ENCODE measurements at regions not wholly inside any gene's neighbourhood (a gene's known extent, or its start where the extent isn't known, plus 50 kb on each side); places are given as distances from the start of the nearest gene placed in this dataset.
A peak's percentile ranks its signal among the peaks of the same experiment; 100 is the strongest.

- TF ChIP-seq CTCF (IDR thresholded peaks at IDR 0.05; ENCODE audit: borderline replicate concordance, insufficient read depth, low read depth, low read length): no peak
- no peak overlapping the region for H3K4me3 ChIP-seq (ENCODE audit: low read depth, low read length)
Observed at GRCh38 chr6:47098570-47098993, 56.5 kb upstream of the ADGRF1 start.

GRCh38 chr6:47097092-47097945 is 55.2 kb upstream of the ADGRF1 start:
- peak; percentile 50; the same call in 1 of the 2 replicates for TF ChIP-seq CTCF (IDR thresholded peaks at IDR 0.05; ENCODE audit: borderline replicate concordance, insufficient read depth, low read depth, low read length)
- no peak overlapping the region for H3K4me3 ChIP-seq (ENCODE audit: low read depth, low read length)

GRCh38 chr6:47096211-47096895 is 54.2 kb upstream of the ADGRF1 start:
- H3K4me3 ChIP-seq (ENCODE audit: low read depth, low read length): no peak overlapping the region
- TF ChIP-seq CTCF (IDR thresholded peaks at IDR 0.05; ENCODE audit: borderline replicate concordance, insufficient read depth, low read depth, low read length): no peak

- H3K4me3 ChIP-seq (ENCODE audit: low read depth, low read length): no peak overlapping the region
- TF ChIP-seq CTCF (IDR thresholded peaks at IDR 0.05; ENCODE audit: borderline replicate concordance, insufficient read depth, low read depth, low read length): no peak
Observed at GRCh38 chr6:47094241-47094925, 52.3 kb upstream of the ADGRF1 start.

GRCh38 chr6:47093169-47093568 is 51.0 kb upstream of the ADGRF1 start:
- no peak for TF ChIP-seq CTCF (IDR thresholded peaks at IDR 0.05; ENCODE audit: borderline replicate concordance, insufficient read depth, low read depth, low read length)
- H3K4me3 ChIP-seq (ENCODE audit: low read depth, low read length): no peak overlapping the region

- TF ChIP-seq CTCF (IDR thresholded peaks at IDR 0.05; ENCODE audit: borderline replicate concordance, insufficient read depth, low read depth, low read length): no peak
Observed at GRCh38 chr6:47091886-47092668, 49.9 kb upstream of the ADGRF1 start.

More at GRCh38 chr6:47091886-47092668, 49.9 kb upstream of the ADGRF1 start:
- no peak overlapping the region for H3K4me3 ChIP-seq (ENCODE audit: low read depth, low read length)
